NCI-H1092 treated with DMSO at 0.1 percent for 48 hours (cell line): ENCODE measurements at regions not wholly inside any gene's neighbourhood (a gene's known extent, or its start where the extent isn't known, plus 50 kb on each side); places are given as distances from the start of the nearest gene placed in this dataset.
"Not testable (repeated sequence)": the region's sequence is repeated elsewhere in the genome, so short reads cannot be mapped to it uniquely, and the experiment has no call there.

ENCODE experiments used
- DNase-seq: peaks from one replicate; lab custom pipeline; 2025; lab: John Stamatoyannopoulos, UW

GRCh38 chr12:62006076-62006732 is 254.0 kb upstream of the USP15 start:
- peak; percentile 11 for DNase-seq

GRCh38 chr12:62008703-62009102 is 251.5 kb upstream of the USP15 start:
- DNase-seq: no peak

- no peak for DNase-seq
These were observed 250.8 kb upstream of the USP15 start for GRCh38 chr12:62009445-62009844.

GRCh38 chr12:62010331-62010906 is 249.8 kb upstream of the USP15 start:
- not testable (repeated sequence) for DNase-seq

GRCh38 chr12:62010973-62011372 is 249.2 kb upstream of the USP15 start:
- not testable (repeated sequence) for DNase-seq

- no peak for DNase-seq
These were observed 245.9 kb upstream of the USP15 start for GRCh38 chr12:62014330-62014729.

GRCh38 chr12:62016021-62016420 is 244.2 kb upstream of the USP15 start:
- no peak for DNase-seq

GRCh38 chr12:62021808-62022207 is 238.4 kb upstream of the USP15 start:
- no peak for DNase-seq

GRCh38 chr12:62028536-62028935 is 231.7 kb upstream of the USP15 start:
- DNase-seq: no peak

GRCh38 chr12:62032870-62033269 is 227.3 kb upstream of the USP15 start:
- no peak for DNase-seq

- no peak for DNase-seq
These were observed 215.6 kb upstream of the USP15 start for GRCh38 chr12:62044450-62045135.

- no peak for DNase-seq
These were observed 215.0 kb upstream of the USP15 start for GRCh38 chr12:62045211-62045610.

- DNase-seq: no peak
These were observed 209.4 kb upstream of the USP15 start for GRCh38 chr12:62050785-62051184.

- no peak for DNase-seq
These were observed 190.2 kb upstream of the USP15 start for GRCh38 chr12:62069976-62070375.

- DNase-seq: not testable (repeated sequence)
These were observed 187.0 kb upstream of the USP15 start for GRCh38 chr12:62073236-62073635.

GRCh38 chr12:62075870-62076269 is 184.3 kb upstream of the USP15 start:
- DNase-seq: no peak

GRCh38 chr12:62078020-62078419 is 182.2 kb upstream of the USP15 start:
- DNase-seq: no peak

- DNase-seq: no peak
These were observed 177.8 kb upstream of the USP15 start for GRCh38 chr12:62082448-62082847.

GRCh38 chr12:62098132-62098531 is 162.1 kb upstream of the USP15 start:
- no peak for DNase-seq

GRCh38 chr12:62103748-62104147 is 156.5 kb upstream of the USP15 start:
- DNase-seq: no peak

- DNase-seq: no peak
These were observed 153.5 kb upstream of the USP15 start for GRCh38 chr12:62106547-62107185.

GRCh38 chr12:62113366-62114011 is 146.7 kb upstream of the USP15 start:
- DNase-seq: no peak
